Fibroblast of lung (primary cell): ENCODE measurements at regions not wholly inside any gene's neighbourhood (a gene's known extent, or its start where the extent isn't known, plus 50 kb on each side); places are given as distances from the start of the nearest gene placed in this dataset.

Experiments used
- DNase-seq, 2 donors: peaks; one replicate each; pipeline versions ENCODE4 v3.0.0 to v3.0.0-alpha.2; 2010; ENCODE audit warnings: low read depth in 2 of 2
- H2AFZ ChIP-seq: 2 replicates; pipeline ENCODE4 v1.5.1; 2012; ENCODE audit warnings: low read length, control low read depth, inconsistent platforms
- H3K27ac ChIP-seq: 2 replicates; pipeline ENCODE4 v1.5.1; 2011; ENCODE audit warnings: low read length, control low read depth; ENCODE audit not compliant: insufficient read depth
- H3K27me3 ChIP-seq: 2 replicates; pipeline ENCODE4 v1.5.1; 2011; ENCODE audit warnings: mild to moderate bottlenecking, low read length; ENCODE audit not compliant: control insufficient read depth, insufficient read depth
- H3K36me3 ChIP-seq: 2 replicates; pipeline ENCODE4 v1.5.1; 2011; ENCODE audit warnings: low read length; ENCODE audit not compliant: control insufficient read depth, insufficient read depth
- H3K4me1 ChIP-seq: 2 replicates; pipeline ENCODE4 v1.5.1; 2011; ENCODE audit warnings: low read length; ENCODE audit not compliant: control insufficient read depth, insufficient read depth; ENCODE audit errors: extremely low read depth
- H3K4me2 ChIP-seq: 2 replicates; pipeline ENCODE4 v1.5.1; 2011; ENCODE audit warnings: low read length, control low read depth; ENCODE audit not compliant: insufficient read depth; ENCODE audit errors: extremely low read depth
- H3K4me3 ChIP-seq, 4 experiments: fragments of 200-600 bp in 1 of 4; sonication (generic) in 1 of 4; replicated peaks in 1 of 4; 2 replicates each; pipeline ENCODE4 v1.5.1; 2011 to 2016; ENCODE audit warnings: low read length in 4 of 4, low read depth in 3 of 4, mild to moderate bottlenecking in 3 of 4, control low read depth in 2 of 4, inconsistent platforms in 1 of 4, mixed read lengths in 1 of 4; ENCODE audit not compliant: insufficient read depth in 1 of 4; ENCODE audit errors: control extremely low read depth in 1 of 4
- H3K79me2 ChIP-seq: 2 replicates; pipeline ENCODE4 v1.5.1; 2012; ENCODE audit warnings: mild to moderate bottlenecking, low read length, inconsistent platforms; ENCODE audit not compliant: control insufficient read depth, insufficient read depth
- H3K9ac ChIP-seq: 2 replicates; pipeline ENCODE4 v1.5.1; 2011; ENCODE audit warnings: mild to moderate bottlenecking, low read length, control low read depth; ENCODE audit not compliant: insufficient read depth
- H3K9me3 ChIP-seq: 2 replicates; pipeline ENCODE4 v1.5.1; 2012; ENCODE audit warnings: low read depth, low read length; ENCODE audit not compliant: control insufficient read depth, insufficient read depth
- H4K20me1 ChIP-seq: 2 replicates; pipeline ENCODE4 v1.5.1; 2011; ENCODE audit warnings: low read length; ENCODE audit not compliant: control insufficient read depth, insufficient read depth; ENCODE audit errors: extremely low read depth
- CTCF ChIP-seq, 2 donors: IDR thresholded peaks in 1 of 2; conservative IDR thresholded peaks in 1 of 2; 1 replicate in 1 of 2; 2 replicates in 1 of 2; pipeline ENCODE4 v1.5.1; 2011 to 2012; ENCODE audit warnings: low read length in 2 of 2, control low read depth in 1 of 2, inconsistent platforms in 1 of 2, low read depth in 1 of 2, mild to moderate bottlenecking in 1 of 2
- EZH2 ChIP-seq: IDR thresholded peaks from 2 replicates; pipeline ENCODE4 v1.5.1; 2012; ENCODE audit warnings: low read length, control low read depth, mild to moderate bottlenecking; ENCODE audit errors: missing control alignments

- TF ChIP-seq CTCF (conservative IDR thresholded peaks at IDR 0.05 in 1 of 2, IDR thresholded peaks at IDR 0.05 in 1 of 2; ENCODE audit: low read depth in 1 of 2, low read length in 2 of 2) (no peak), EZH2 (no peak)
- no peaks in the 10 kb centered on the region for H4K20me1 ChIP-seq
These were observed 122.5 kb upstream of the SPACA7 start for GRCh38 chr13:112253631-112254030.

GRCh38 chr13:112254061-112254818 lies 121.9 kb upstream of the SPACA7 start:
- Histone ChIP-seq H3K36me3 (no peaks in the 10 kb centered on the region), H3K9me3 (no peaks in the 10 kb centered on the region), H3K4me2 (no peak overlapping the region), H2AFZ (no peak overlapping the region), H3K4me1 (no peaks in the 10 kb centered on the region), H3K9ac (no peak overlapping the region), H3K27ac (no peak overlapping the region), H3K79me2 (no peaks in the 10 kb centered on the region), H3K27me3 (no peaks in the 10 kb centered on the region), H3K4me3 (no peak overlapping the region), H4K20me1 (no peaks in the 10 kb centered on the region)
- no peak for DNase-seq
- TF ChIP-seq CTCF (conservative IDR thresholded peaks at IDR 0.05 in 1 of 2, IDR thresholded peaks at IDR 0.05 in 1 of 2; ENCODE audit: low read depth in 1 of 2, low read length in 2 of 2) (no peak), EZH2 (no peak)

More at GRCh38 chr13:112253631-112254030, 122.5 kb upstream of the SPACA7 start:
- H3K9ac ChIP-seq: no peak overlapping the region
- H3K27ac ChIP-seq: no peak overlapping the region
- H3K4me3 ChIP-seq: no peak overlapping the region
- no peaks in the 10 kb centered on the region for H3K4me1 ChIP-seq
- no peak for DNase-seq
- H3K36me3 ChIP-seq: no peaks in the 10 kb centered on the region
- no peak overlapping the region for H3K4me2 ChIP-seq
- H2AFZ ChIP-seq: no peak overlapping the region
- no peaks in the 10 kb centered on the region for H3K27me3 ChIP-seq
- no peaks in the 10 kb centered on the region for H3K79me2 ChIP-seq
- H3K9me3 ChIP-seq: no peaks in the 10 kb centered on the region

GRCh38 chr13:112254900-112255299 lies 121.3 kb upstream of the SPACA7 start:
- H3K4me1 ChIP-seq: no peaks in the 10 kb centered on the region
- H3K9me3 ChIP-seq: no peaks in the 10 kb centered on the region
- no peak overlapping the region for H2AFZ ChIP-seq
- no peaks in the 10 kb centered on the region for H3K79me2 ChIP-seq
- H3K36me3 ChIP-seq: no peaks in the 10 kb centered on the region
- no peak overlapping the region for H3K9ac ChIP-seq
- H4K20me1 ChIP-seq: no peaks in the 10 kb centered on the region
- TF ChIP-seq EZH2 (no peak), CTCF (conservative IDR thresholded peaks at IDR 0.05 in 1 of 2, IDR thresholded peaks at IDR 0.05 in 1 of 2; ENCODE audit: low read depth in 1 of 2, low read length in 2 of 2) (no peak)
- no peaks in the 10 kb centered on the region for H3K27me3 ChIP-seq
- DNase-seq: no peak
- H3K27ac ChIP-seq: no peak overlapping the region
- no peak overlapping the region for H3K4me2 ChIP-seq
- H3K4me3 ChIP-seq: no peak overlapping the region
